BLaER1 (cell line): ENCODE measurements at regions not wholly inside any gene's neighbourhood (a gene's known extent, or its start where the extent isn't known, plus 50 kb on each side); places are given as distances from the start of the nearest gene placed in this dataset.

Experiments
- H3K27ac ChIP-seq: shearing (Covaris generic); formaldehyde crosslinking; 2 replicates; pipeline ENCODE4 v1.8.1; 2022
- H3K27me3 ChIP-seq: shearing (Covaris generic); formaldehyde crosslinking; 2 replicates; pipeline ENCODE4 v1.8.1; 2022
- H3K36me3 ChIP-seq: shearing (Covaris generic); formaldehyde crosslinking; 2 replicates; pipeline ENCODE4 v1.8.1; 2022
- H3K4me1 ChIP-seq: shearing (Covaris generic); formaldehyde crosslinking; 2 replicates; pipeline ENCODE4 v1.8.1; 2022
- H3K4me2 ChIP-seq: shearing (Covaris generic); formaldehyde crosslinking; 2 replicates; pipeline ENCODE4 v1.8.1; 2022
- H3K4me3 ChIP-seq: shearing (Covaris generic); formaldehyde crosslinking; 2 replicates; pipeline ENCODE4 v1.8.1; 2022
- H3K9ac ChIP-seq: shearing (Covaris generic); formaldehyde crosslinking; 2 replicates; pipeline ENCODE4 v1.8.1; 2022
- H3K9me3 ChIP-seq: shearing (Covaris generic); formaldehyde crosslinking; 2 replicates; pipeline ENCODE4 v1.8.1; 2022
- H4K20me1 ChIP-seq: shearing (Covaris generic); formaldehyde crosslinking; 2 replicates; pipeline ENCODE4 v1.8.1; 2022
- Cebpa-rat ChIP-seq: shearing (Covaris generic); IDR thresholded peaks from 2 replicates; pipeline ENCODE4 v1.8.1; 2022

DNA sequence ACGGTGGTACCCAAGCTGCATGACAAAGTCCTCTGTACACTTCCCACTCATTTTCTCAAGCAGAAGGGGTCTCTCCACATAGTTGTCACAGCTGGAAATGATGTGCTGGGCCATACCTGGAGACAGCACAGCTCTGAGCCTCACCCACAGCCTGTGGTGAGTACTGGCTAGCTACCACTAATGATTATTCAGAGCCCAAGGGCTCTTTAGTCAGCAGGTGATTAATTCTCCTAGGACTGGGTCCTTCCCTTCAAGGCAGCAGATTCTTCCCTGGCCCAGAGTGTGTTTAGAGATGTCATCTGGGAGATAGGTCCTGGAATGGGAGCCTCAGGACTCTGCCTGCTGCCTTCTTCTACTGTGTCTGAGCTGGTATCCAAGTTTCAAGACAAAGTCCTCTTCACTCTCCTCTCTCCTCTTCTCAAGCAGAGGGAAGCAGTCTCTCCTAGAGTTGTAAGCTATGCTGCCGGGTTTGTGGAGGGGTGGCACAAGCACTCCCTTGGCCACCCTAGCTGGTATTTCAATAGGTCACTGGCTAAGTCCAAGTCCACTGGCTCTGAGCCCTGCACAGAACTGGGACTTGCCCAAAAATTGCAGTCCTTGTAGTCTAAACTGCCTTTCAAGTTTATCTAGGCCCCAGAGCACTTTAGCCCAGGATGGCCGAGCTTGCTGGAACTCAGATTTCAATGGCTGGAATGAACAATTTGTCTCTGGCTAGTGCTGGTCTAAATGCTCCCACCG is 49.8 kb upstream of the VGLL2 start:
- H3K4me2 ChIP-seq = no peak overlapping the region
- no peaks in the 10 kb centered on the region for H4K20me1 ChIP-seq
- TF ChIP-seq Cebpa-rat = no peak
- no peak overlapping the region for H3K27ac ChIP-seq
- H3K9ac ChIP-seq = no peak overlapping the region
- no peaks in the 10 kb centered on the region for H3K9me3 ChIP-seq
- no peak overlapping the region for H3K4me3 ChIP-seq
- no peaks in the 10 kb centered on the region for H3K27me3 ChIP-seq
- no peaks in the 10 kb centered on the region for H3K4me1 ChIP-seq
- H3K36me3 ChIP-seq = no peaks in the 10 kb centered on the region
